ENCODE measurements at regions not wholly inside any gene's neighbourhood (a gene's known extent, or its start where the extent isn't known, plus 50 kb on each side); places are given as distances from the start of the nearest gene placed in this dataset.

- no peak overlapping the region for H3K9ac ChIP-seq (ENCODE audit: low read depth, low read length)
- no peaks in the 10 kb centered on the region for H3K27me3 ChIP-seq (ENCODE audit: insufficient read depth, low read length)
- H3K4me3 ChIP-seq (ENCODE audit: low read length) = no peak overlapping the region
- no peaks in the 10 kb centered on the region for H3K9me3 ChIP-seq (ENCODE audit: insufficient read depth, low read depth, low read length)
- WGBS = 95% methylated on average over 6 of the region's 6 CpGs
- H3K36me3 ChIP-seq (ENCODE audit: insufficient read depth, low read length) = no peaks in the 10 kb centered on the region
- no peak overlapping the region for H3K27ac ChIP-seq (ENCODE audit: low read depth, low read length)
- no peaks in the 10 kb centered on the region for H3K4me1 ChIP-seq (ENCODE audit: insufficient read depth, low read length)
These were observed 918.7 kb upstream of the PIK3C3 start for GRCh38 chr18:41036346-41036745.

DNA sequence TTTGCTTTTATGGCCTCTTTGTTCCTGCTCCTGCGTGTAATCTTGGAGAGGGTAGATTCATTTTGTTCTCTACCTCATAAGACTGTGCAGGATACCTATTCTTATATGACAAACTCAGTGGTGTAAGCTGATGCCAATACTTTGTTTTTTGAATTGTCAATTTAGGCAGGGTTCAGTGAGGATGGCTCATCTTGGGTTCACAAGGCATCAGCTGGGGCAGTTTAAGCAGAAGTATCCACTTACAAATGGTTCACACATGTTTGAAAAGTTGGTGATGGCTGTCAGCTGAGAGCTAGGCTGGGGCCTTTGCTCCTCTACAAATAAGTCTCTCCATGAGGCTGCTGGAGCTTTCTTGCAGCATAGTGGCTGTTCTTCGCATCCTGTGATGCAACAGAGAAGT lies 920.6 kb upstream of the PIK3C3 start:
- Histone ChIP-seq H3K4me3 (ENCODE audit: low read length) (no peak overlapping the region), H3K9me3 (ENCODE audit: insufficient read depth, low read depth, low read length) (no peaks in the 10 kb centered on the region), H3K27ac (ENCODE audit: low read depth, low read length) (no peak overlapping the region), H3K4me1 (ENCODE audit: insufficient read depth, low read length) (no peaks in the 10 kb centered on the region), H3K9ac (ENCODE audit: low read depth, low read length) (no peak overlapping the region), H3K27me3 (ENCODE audit: insufficient read depth, low read length) (no peaks in the 10 kb centered on the region), H3K36me3 (ENCODE audit: insufficient read depth, low read length) (no peaks in the 10 kb centered on the region)
- WGBS = 90% methylated on average over 2 of the region's 2 CpGs

DNA sequence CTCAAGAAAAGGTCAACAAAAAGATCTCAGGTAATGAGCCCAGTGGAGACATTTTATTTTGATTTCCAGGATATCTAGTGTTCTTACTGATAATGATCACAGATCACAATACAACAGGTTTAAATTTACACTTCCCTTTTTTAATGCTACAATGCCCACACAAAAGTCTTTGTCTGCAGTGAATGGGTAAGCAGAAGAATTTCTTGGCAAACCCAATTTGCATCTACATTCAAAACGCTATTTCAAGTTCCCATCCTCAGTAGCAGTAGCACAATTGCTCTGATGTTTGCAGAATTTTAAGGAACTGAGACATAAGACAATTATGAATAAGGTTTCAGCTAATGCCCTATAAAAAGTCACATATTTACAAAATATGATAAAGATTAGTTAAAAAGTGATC lies 929.4 kb upstream of the PIK3C3 start:
- H3K27me3 ChIP-seq (ENCODE audit: insufficient read depth, low read length) = no peaks in the 10 kb centered on the region
- no peaks in the 10 kb centered on the region for H3K36me3 ChIP-seq (ENCODE audit: insufficient read depth, low read length)
- no peak overlapping the region for H3K9ac ChIP-seq (ENCODE audit: low read depth, low read length)
- H3K9me3 ChIP-seq (ENCODE audit: insufficient read depth, low read depth, low read length) = no peaks in the 10 kb centered on the region
- H3K27ac ChIP-seq (ENCODE audit: low read depth, low read length) = no peak overlapping the region
- H3K4me3 ChIP-seq (ENCODE audit: low read length) = no peak overlapping the region
- 67% methylated on average over 1 of the region's 1 CpG for WGBS
- H3K4me1 ChIP-seq (ENCODE audit: insufficient read depth, low read length) = peaks cover 14% of the 10 kb centered on the region; the same call in 1 of the 2 replicates

- Histone ChIP-seq H3K4me3 (ENCODE audit: low read length) (no peak overlapping the region), H3K4me1 (ENCODE audit: insufficient read depth, low read length) (peaks cover 14% of the 10 kb centered on the region; the same call in 1 of the 2 replicates), H3K9me3 (ENCODE audit: insufficient read depth, low read depth, low read length) (no peaks in the 10 kb centered on the region), H3K27me3 (ENCODE audit: insufficient read depth, low read length) (no peaks in the 10 kb centered on the region), H3K36me3 (ENCODE audit: insufficient read depth, low read length) (no peaks in the 10 kb centered on the region), H3K9ac (ENCODE audit: low read depth, low read length) (no peak overlapping the region), H3K27ac (ENCODE audit: low read depth, low read length) (no peak overlapping the region)
- WGBS = 96% methylated on average over 2 of the region's 2 CpGs
These were observed 930.2 kb upstream of the PIK3C3 start for GRCh38 chr18:41024792-41025191.

GRCh38 chr18:41022484-41022883 lies 932.5 kb upstream of the PIK3C3 start:
- no peaks in the 10 kb centered on the region for H3K27me3 ChIP-seq (ENCODE audit: insufficient read depth, low read length)
- H3K4me3 ChIP-seq (ENCODE audit: low read length) = no peak overlapping the region
- peaks cover 14% of the 10 kb centered on the region; the same call in 1 of the 2 replicates for H3K4me1 ChIP-seq (ENCODE audit: insufficient read depth, low read length)
- no peak overlapping the region for H3K27ac ChIP-seq (ENCODE audit: low read depth, low read length)
- WGBS = 94% methylated on average over 3 of the region's 4 CpGs
- H3K36me3 ChIP-seq (ENCODE audit: insufficient read depth, low read length) = no peaks in the 10 kb centered on the region
- no peaks in the 10 kb centered on the region for H3K9me3 ChIP-seq (ENCODE audit: insufficient read depth, low read depth, low read length)
- H3K9ac ChIP-seq (ENCODE audit: low read depth, low read length) = no peak overlapping the region

GRCh38 chr18:41021089-41021488 lies 933.9 kb upstream of the PIK3C3 start:
- Histone ChIP-seq H3K9me3 (ENCODE audit: insufficient read depth, low read depth, low read length) (no peaks in the 10 kb centered on the region), H3K4me3 (ENCODE audit: low read length) (no peak overlapping the region), H3K9ac (ENCODE audit: low read depth, low read length) (no peak overlapping the region), H3K4me1 (ENCODE audit: insufficient read depth, low read length) (peaks cover 14% of the 10 kb centered on the region; the same call in 1 of the 2 replicates), H3K27ac (ENCODE audit: low read depth, low read length) (no peak overlapping the region), H3K36me3 (ENCODE audit: insufficient read depth, low read length) (no peaks in the 10 kb centered on the region), H3K27me3 (ENCODE audit: insufficient read depth, low read length) (no peaks in the 10 kb centered on the region)
- WGBS = 100% methylated on average over 1 of the region's 3 CpGs

- 86% methylated on average over 1 of the region's 1 CpG for WGBS
- Histone ChIP-seq H3K9ac (ENCODE audit: low read depth, low read length) (no peak overlapping the region), H3K27me3 (ENCODE audit: insufficient read depth, low read length) (no peaks in the 10 kb centered on the region), H3K4me3 (ENCODE audit: low read length) (no peak overlapping the region), H3K4me1 (ENCODE audit: insufficient read depth, low read length) (no peaks in the 10 kb centered on the region), H3K27ac (ENCODE audit: low read depth, low read length) (no peak overlapping the region), H3K9me3 (ENCODE audit: insufficient read depth, low read depth, low read length) (no peaks in the 10 kb centered on the region), H3K36me3 (ENCODE audit: insufficient read depth, low read length) (no peaks in the 10 kb centered on the region)
These were observed 942.8 kb upstream of the PIK3C3 start for GRCh38 chr18:41012194-41012593.

GRCh38 chr18:41009926-41010325 lies 945.1 kb upstream of the PIK3C3 start:
- H3K27me3 ChIP-seq (ENCODE audit: insufficient read depth, low read length) = no peaks in the 10 kb centered on the region
- no peak overlapping the region for H3K9ac ChIP-seq (ENCODE audit: low read depth, low read length)
- H3K4me1 ChIP-seq (ENCODE audit: insufficient read depth, low read length) = no peaks in the 10 kb centered on the region
- no peaks in the 10 kb centered on the region for H3K9me3 ChIP-seq (ENCODE audit: insufficient read depth, low read depth, low read length)
- no peak overlapping the region for H3K4me3 ChIP-seq (ENCODE audit: low read length)
- H3K27ac ChIP-seq (ENCODE audit: low read depth, low read length) = no peak overlapping the region
- H3K36me3 ChIP-seq (ENCODE audit: insufficient read depth, low read length) = no peaks in the 10 kb centered on the region
- 96% methylated on average over 4 of the region's 6 CpGs for WGBS

GRCh38 chr18:41004324-41004723 lies 950.7 kb upstream of the PIK3C3 start:
- no peak overlapping the region for H3K9ac ChIP-seq (ENCODE audit: low read depth, low read length)
- H3K27ac ChIP-seq (ENCODE audit: low read depth, low read length) = no peak overlapping the region
- H3K36me3 ChIP-seq (ENCODE audit: insufficient read depth, low read length) = no peaks in the 10 kb centered on the region
- no peaks in the 10 kb centered on the region for H3K4me1 ChIP-seq (ENCODE audit: insufficient read depth, low read length)
- WGBS = 58% methylated on average over 3 of the region's 3 CpGs
- H3K9me3 ChIP-seq (ENCODE audit: insufficient read depth, low read depth, low read length) = no peaks in the 10 kb centered on the region
- no peak overlapping the region for H3K4me3 ChIP-seq (ENCODE audit: low read length)
- H3K27me3 ChIP-seq (ENCODE audit: insufficient read depth, low read length) = no peaks in the 10 kb centered on the region

DNA sequence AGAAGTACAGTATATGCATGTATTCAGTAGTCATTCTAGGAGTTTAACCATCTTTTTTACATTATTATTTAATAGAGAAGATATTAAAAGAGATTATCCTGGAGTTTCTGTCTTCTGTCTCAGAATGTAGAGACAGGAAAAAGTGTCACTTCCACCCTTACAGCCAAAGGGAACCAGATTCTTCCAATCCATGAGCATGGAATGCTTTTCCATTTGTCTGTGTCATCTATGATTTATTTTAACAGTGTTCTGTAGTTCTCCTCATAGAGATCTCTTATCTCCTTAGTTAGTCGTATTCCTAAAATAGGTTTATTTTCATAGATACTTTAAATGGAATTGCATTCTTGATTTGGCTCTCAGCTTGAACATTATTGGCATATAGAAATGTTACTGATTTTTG lies 959.5 kb upstream of the PIK3C3 start:
- no CpG with 5 or more reads among the region's 1 CpG for WGBS
- Histone ChIP-seq H3K4me3 (ENCODE audit: low read length) (no peak overlapping the region), H3K9me3 (ENCODE audit: insufficient read depth, low read depth, low read length) (no peaks in the 10 kb centered on the region), H3K36me3 (ENCODE audit: insufficient read depth, low read length) (no peaks in the 10 kb centered on the region), H3K4me1 (ENCODE audit: insufficient read depth, low read length) (no peaks in the 10 kb centered on the region), H3K27me3 (ENCODE audit: insufficient read depth, low read length) (no peaks in the 10 kb centered on the region), H3K9ac (ENCODE audit: low read depth, low read length) (no peak overlapping the region), H3K27ac (ENCODE audit: low read depth, low read length) (no peak overlapping the region)

DNA sequence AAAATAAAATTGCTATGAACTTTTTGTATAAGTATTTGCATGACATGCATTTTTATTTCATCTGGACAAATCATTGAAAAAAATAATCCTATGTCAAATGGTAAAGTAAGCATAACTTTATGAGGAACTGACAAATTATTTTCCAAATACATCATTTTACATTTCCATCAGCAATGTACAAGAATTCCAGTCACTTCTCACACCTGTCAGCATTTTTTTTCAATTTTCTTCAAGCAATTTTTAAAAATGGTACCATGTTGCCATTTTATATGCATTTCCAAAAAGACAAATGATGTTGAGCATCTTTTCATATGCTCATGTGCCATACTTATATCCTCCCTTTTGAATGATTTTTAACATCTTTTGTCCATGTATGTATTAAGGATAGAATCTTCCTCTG lies 961.7 kb upstream of the PIK3C3 start:
- no peak overlapping the region for H3K4me3 ChIP-seq (ENCODE audit: low read length)
- no peak overlapping the region for H3K27ac ChIP-seq (ENCODE audit: low read depth, low read length)
- H3K9me3 ChIP-seq (ENCODE audit: insufficient read depth, low read depth, low read length) = no peaks in the 10 kb centered on the region
- no peaks in the 10 kb centered on the region for H3K4me1 ChIP-seq (ENCODE audit: insufficient read depth, low read length)
- H3K36me3 ChIP-seq (ENCODE audit: insufficient read depth, low read length) = no peaks in the 10 kb centered on the region
- H3K27me3 ChIP-seq (ENCODE audit: insufficient read depth, low read length) = no peaks in the 10 kb centered on the region
- H3K9ac ChIP-seq (ENCODE audit: low read depth, low read length) = no peak overlapping the region

DNA sequence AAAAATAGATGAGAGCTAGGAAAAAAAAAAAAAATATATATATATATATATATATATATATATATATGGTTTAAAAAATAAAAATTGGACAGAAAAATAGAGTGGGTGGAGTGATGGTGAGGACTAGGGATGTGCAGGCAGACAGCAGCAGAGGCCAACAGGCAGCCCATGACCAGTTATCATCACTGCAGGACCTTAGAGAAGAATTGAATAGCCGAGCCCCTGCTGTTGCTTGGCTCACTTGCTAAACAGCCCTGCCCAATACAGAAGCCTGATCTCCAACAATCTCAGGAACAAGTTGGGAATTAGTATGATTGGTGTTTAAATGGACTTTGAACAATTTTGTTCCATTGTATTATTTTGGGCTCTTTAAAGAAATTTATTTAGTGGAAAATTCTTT lies 967.5 kb upstream of the PIK3C3 start:
- Histone ChIP-seq H3K27me3 (ENCODE audit: insufficient read depth, low read length) (no peaks in the 10 kb centered on the region), H3K4me3 (ENCODE audit: low read length) (no peak overlapping the region), H3K9me3 (ENCODE audit: insufficient read depth, low read depth, low read length) (no peaks in the 10 kb centered on the region), H3K27ac (ENCODE audit: low read depth, low read length) (no peak overlapping the region), H3K36me3 (ENCODE audit: insufficient read depth, low read length) (no peaks in the 10 kb centered on the region), H3K9ac (ENCODE audit: low read depth, low read length) (no peak overlapping the region), H3K4me1 (ENCODE audit: insufficient read depth, low read length) (no peaks in the 10 kb centered on the region)
- WGBS = 75% methylated on average over 1 of the region's 1 CpG
